ENCODE measurements at regions not wholly inside any gene's neighbourhood (a gene's known extent, or its start where the extent isn't known, plus 50 kb on each side); places are given as distances from the start of the nearest gene placed in this dataset.

- POLR2A ChIA-PET: no interaction called here
- H3K4me3 ChIP-seq: no peak overlapping the region
- DNase-seq (ENCODE audit: low read depth in 1 of 2, low spot score in 1 of 2): no peak
- no peak overlapping the region for H3K4me2 ChIP-seq
- CTCF ChIA-PET: interaction anchor here (0.8 to 1.3 kb wide), 2 partner anchors 10 to 22 kb away, joined by 3 read pairs; no protein-coding TSS in a partner anchor
- no peaks in the 10 kb centered on the region for H3K4me1 ChIP-seq
- TF ChIP-seq MYC (IDR thresholded peaks at IDR 0.05; ENCODE audit: borderline replicate concordance, low read length) (no peak), NPAS2 (CRISPR knock-in tag; IDR thresholded peaks at IDR 0.05; ENCODE audit: borderline replicate concordance) (no peak), ZNF302 (CRISPR knock-in tag; IDR thresholded peaks at IDR 0.05) (no peak), CBX2 (IDR thresholded peaks at IDR 0.05; ENCODE audit: borderline replicate concordance, low read depth) (no peak), HDAC2 (IDR thresholded peaks at IDR 0.05) (no peak), CBX8 (IDR thresholded peaks at IDR 0.05) (no peak), TP53 (CRISPR knock-in tag; IDR thresholded peaks at IDR 0.05) (no peak), MAFK (IDR thresholded peaks at IDR 0.05; ENCODE audit: partially characterized antibody) (peak; percentile 55), ZSCAN20 (CRISPR knock-in tag; IDR thresholded peaks at IDR 0.05) (no peak)
- FAIRE-seq: no peak
- no peak overlapping the region for H3K27ac ChIP-seq
- no peaks in the 10 kb centered on the region for H3K9me3 ChIP-seq
- WGBS (ENCODE audit: missing lambda C conversion rate): 80% methylated on average over 4 of the region's 4 CpGs
- ATAC-seq: no peak
Observed at GRCh38 chr7:81327468-81328266, 408.8 kb upstream of the SEMA3C start.

- Histone ChIP-seq H3K4me3 (no peak overlapping the region), H3K4me1 (no peaks in the 10 kb centered on the region), H3K27ac (no peak overlapping the region), H3K4me2 (no peak overlapping the region), H3K9me3 (no peaks in the 10 kb centered on the region)
- CTCF ChIA-PET: interaction anchor here (2.7 kb wide), 1 partner anchor 23 kb away, joined by 5 read pairs; no protein-coding TSS in a partner anchor
- ATAC-seq: no peak
- WGBS (ENCODE audit: missing lambda C conversion rate): 81% methylated on average over 1 of the region's 1 CpG
- no peak for FAIRE-seq
- no peak for TF ChIP-seq EHMT2 (IDR thresholded peaks at IDR 0.05; ENCODE audit: low read depth)
- TF ChIP-seq JUNB (IDR thresholded peaks at IDR 0.05): no peak
- no peak for TF ChIP-seq USF2 (IDR thresholded peaks at IDR 0.05)
- TF ChIP-seq, protein P1, sequence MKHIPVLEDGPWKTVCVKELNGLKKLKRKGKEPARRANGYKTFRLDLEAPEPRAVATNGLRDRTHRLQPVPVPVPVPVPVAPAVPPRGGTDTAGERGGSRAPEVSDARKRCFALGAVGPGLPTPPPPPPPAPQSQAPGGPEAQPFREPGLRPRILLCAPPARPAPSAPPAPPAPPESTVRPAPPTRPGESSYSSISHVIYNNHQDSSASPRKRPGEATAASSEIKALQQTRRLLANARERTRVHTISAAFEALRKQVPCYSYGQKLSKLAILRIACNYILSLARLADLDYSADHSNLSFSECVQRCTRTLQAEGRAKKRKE (CRISPR knock-in tag; IDR thresholded peaks at IDR 0.05; ENCODE audit: low read depth): no peak
- TF ChIP-seq TP53 (CRISPR knock-in tag; IDR thresholded peaks at IDR 0.05): no peak
- no peak for TF ChIP-seq RAD21 (conservative IDR thresholded peaks at IDR 0.05 in 1 of 2, IDR thresholded peaks at IDR 0.05 in 1 of 2)
- no peak for TF ChIP-seq FOXS1 (CRISPR knock-in tag; IDR thresholded peaks at IDR 0.05)
- TF ChIP-seq RFX5 (IDR thresholded peaks at IDR 0.05): no peak
- no peak for TF ChIP-seq REST (IDR thresholded peaks at IDR 0.05)
- no peak for TF ChIP-seq CHD4 (IDR thresholded peaks at IDR 0.05; ENCODE audit: borderline replicate concordance)
- no peak for TF ChIP-seq NFE2L2 (conservative IDR thresholded peaks at IDR 0.05; ENCODE audit: low read length)
- TF ChIP-seq ZNF302 (CRISPR knock-in tag; IDR thresholded peaks at IDR 0.05): no peak
- TF ChIP-seq NR3C1 (IDR thresholded peaks at IDR 0.05): no peak
- TF ChIP-seq MAZ (IDR thresholded peaks at IDR 0.05; ENCODE audit: borderline replicate concordance, low read depth, low read length): no peak
- no peak for TF ChIP-seq ZC3H11A (IDR thresholded peaks at IDR 0.05)
- TF ChIP-seq SREBF2 (IDR thresholded peaks at IDR 0.05): no peak
- no peak for TF ChIP-seq CHD2 (IDR thresholded peaks at IDR 0.05; ENCODE audit: low read length, partially characterized antibody)
- no peak for TF ChIP-seq MAFK (IDR thresholded peaks at IDR 0.05; ENCODE audit: partially characterized antibody)
- no peak for TF ChIP-seq POLR2AphosphoS2 (conservative IDR thresholded peaks at IDR 0.05; ENCODE audit: low read length)
- no peak for DNase-seq (ENCODE audit: low read depth in 1 of 2, low spot score in 1 of 2)
- POLR2A ChIA-PET: no interaction called here
Observed at GRCh38 chr7:81321949-81322348, 403.1 kb upstream of the SEMA3C start.
